K562 (cell line): ENCODE measurements at regions not wholly inside any gene's neighbourhood (a gene's known extent, or its start where the extent isn't known, plus 50 kb on each side); places are given as distances from the start of the nearest gene placed in this dataset.

ENCODE experiments used
- ATAC-seq: fragments of 200-7000 bp; cut with Tn5 transposase; 3 replicates; pipeline ENCODE4 v1.9.1; 2020; ENCODE audit warnings: moderate library complexity
- BruUV-seq: library from RNA; stranded (reverse); fragments of 400-500 nt; replicated peaks from 2 replicates; lab custom pipeline; 2021; lab: Mats Ljungman, UMichigan
- CTCF ChIA-PET: fragments of 300-600 bp; formaldehyde crosslinking; extraction: SDS; loops from one replicate; lab custom pipeline; 2021; ENCODE audit warnings: low intra/inter-chr PET ratio; lab: Yijun Ruan, JAX
- POLR2A ChIA-PET: fragments of 300-600, 350-650 bp; sonication (Branson Sonifier 250); formaldehyde crosslinking; extraction: SDS; loops from one replicate; lab custom pipeline; 2021; ENCODE audit warnings: antibody characterized with exemption, inconsistent platforms; lab: Yijun Ruan, JAX
- DNase-seq, 4 experiments: peaks; one replicate each; pipeline versions ENCODE4 v3.0.0 to v3.0.0-alpha.2; 2011 to 2018; ENCODE audit warnings: low spot score in 3 of 4, mixed read lengths in 3 of 4; ENCODE audit errors: extremely low read depth in 1 of 4
- FAIRE-seq: peaks from 2 replicates; lab custom pipeline; 2011; peaks lifted over from hg19 to GRCh38; lab: Jason Lieb, UNC
- H2AFZ ChIP-seq: 2 replicates; pipeline ENCODE4 v1.6.0; 2011; ENCODE audit warnings: low read depth, low read length, control low read depth, inconsistent platforms
- H3K27ac ChIP-seq: fragments of 200-600 bp; 3 replicates; pipeline ENCODE4 v1.8.0; 2011; ENCODE audit warnings: low read depth, mild to moderate bottlenecking, control low read depth, inconsistent platforms, low read length, moderate library complexity, mixed read lengths; ENCODE audit errors: extremely low read depth
- H3K27me3 ChIP-seq, 2 experiments: fragments of 300-600 bp in 1 of 2; 2 replicates in 1 of 2; 3 replicates in 1 of 2; pipeline versions ENCODE4 v1.6.0 to v1.8.0; 2011; ENCODE audit warnings: inconsistent platforms in 2 of 2, low read length in 2 of 2, mild to moderate bottlenecking in 1 of 2, mixed read lengths in 1 of 2, moderate library complexity in 1 of 2; ENCODE audit not compliant: control insufficient read depth in 2 of 2, insufficient read depth in 2 of 2
- H3K36me3 ChIP-seq: fragments of 300-600 bp; 3 replicates; pipeline ENCODE4 v1.8.0; 2011; ENCODE audit warnings: mild to moderate bottlenecking, low read length, inconsistent platforms; ENCODE audit not compliant: control insufficient read depth, insufficient read depth
- H3K4me1 ChIP-seq, 2 experiments: fragments of 200-600 bp in 1 of 2; replicated peaks in 1 of 2; 2 replicates in 1 of 2; 3 replicates in 1 of 2; pipeline versions ENCODE4 v1.5.1 to v1.8.0; 2011; ENCODE audit warnings: inconsistent platforms in 2 of 2, low read length in 2 of 2, mild to moderate bottlenecking in 1 of 2, mixed read lengths in 1 of 2, moderate library complexity in 1 of 2; ENCODE audit not compliant: control insufficient read depth in 2 of 2, insufficient read depth in 2 of 2
- H3K4me2 ChIP-seq: 2 replicates; pipeline ENCODE4 v1.6.1; 2011; ENCODE audit warnings: low read length, control low read depth, inconsistent platforms, mixed read lengths; ENCODE audit not compliant: insufficient read depth
- H3K4me3 ChIP-seq: fragments of 200-600 bp; sonication (generic), shearing (Covaris generic); 2 replicates; pipeline ENCODE4 v1.5.1; 2016; ENCODE audit warnings: control low read depth, inconsistent platforms
- H3K79me2 ChIP-seq: fragments of 200-600 bp; 3 replicates; pipeline ENCODE4 v1.8.0; 2011; ENCODE audit warnings: low read length, inconsistent platforms; ENCODE audit not compliant: control insufficient read depth, insufficient read depth
- H3K9ac ChIP-seq, 2 experiments: 2 replicates each; pipeline versions ENCODE4 v1.6.0 to v1.6.1; 2011; ENCODE audit warnings: low read depth in 2 of 2, low read length in 2 of 2, control low read depth in 1 of 2, inconsistent platforms in 1 of 2, mild to moderate bottlenecking in 1 of 2, mixed read lengths in 1 of 2; ENCODE audit not compliant: insufficient read depth in 1 of 2
- H3K9me1 ChIP-seq: one replicate; pipeline ENCODE4 v1.6.0; 2011; ENCODE audit warnings: inconsistent platforms, mild to moderate bottlenecking, low read length, moderate library complexity; ENCODE audit not compliant: control insufficient read depth, insufficient read depth
- H3K9me3 ChIP-seq: replicated peaks from 2 replicates; pipeline ENCODE4 v1.5.1; 2011; ENCODE audit warnings: low read depth, low read length, inconsistent platforms; ENCODE audit not compliant: control insufficient read depth, insufficient read depth
- H4K20me1 ChIP-seq: replicated peaks from 2 replicates; pipeline ENCODE4 v1.6.1; 2011; ENCODE audit warnings: low read length, inconsistent platforms, mixed read lengths; ENCODE audit not compliant: control insufficient read depth, insufficient read depth
- ERF ChIP-seq: fragments of 450-650 bp; formaldehyde crosslinking; IDR thresholded peaks from 2 replicates; pipeline ENCODE4 v1.4.0; 2020; ENCODE audit warnings: mild to moderate bottlenecking, mixed read lengths
- PML ChIP-seq: IDR thresholded peaks from 2 replicates; pipeline ENCODE4 v1.6.1; 2012; ENCODE audit warnings: low read length, inconsistent platforms
- PTTG1 ChIP-seq: fragments of 450-650 bp; IDR thresholded peaks from 2 replicates; pipeline ENCODE4 v1.6.1; 2016; ENCODE audit warnings: low read depth, mild to moderate bottlenecking, missing genetic modification characterization, missing compliant biosample characterization
- RBM14 ChIP-seq: fragments of 200-400 bp; formaldehyde crosslinking; IDR thresholded peaks from 2 replicates; pipeline ENCODE4 v1.6.1; 2018; ENCODE audit warnings: low read depth, mild to moderate bottlenecking, low read length, moderate library complexity, borderline replicate concordance; ENCODE audit not compliant: insufficient read depth
- TFE3 ChIP-seq: fragments of 450-650 bp; formaldehyde crosslinking; IDR thresholded peaks from 2 replicates; pipeline ENCODE4 v1.4.0; 2020; ENCODE audit warnings: mild to moderate bottlenecking, mixed read lengths
- ZBED1 ChIP-seq: IDR thresholded peaks from 2 replicates; pipeline ENCODE4 v1.6.1; 2014
- ZFP91 ChIP-seq: sonication (generic); formaldehyde crosslinking; IDR thresholded peaks from 2 replicates; pipeline ENCODE4 v1.8.0; 2022; ENCODE audit warnings: mild to moderate bottlenecking, missing genetic modification reagents
- ZNF23 ChIP-seq: fragments of 250-450 bp; sonication (Bioruptor Pico); IDR thresholded peaks from 2 replicates; pipeline ENCODE4 v1.4.0; 2020; ENCODE audit warnings: mild to moderate bottlenecking
- ZNF282 ChIP-seq: sonication (generic); formaldehyde crosslinking; IDR thresholded peaks from 2 replicates; pipeline ENCODE4 v1.8.1; 2023; ENCODE audit warnings: missing genetic modification reagents
- ZNF347 ChIP-seq: fragments of 450-650 bp; formaldehyde crosslinking; IDR thresholded peaks from 2 replicates; pipeline ENCODE4 v1.4.0; 2020; ENCODE audit warnings: low read depth, mild to moderate bottlenecking, moderate library complexity
- ZNF589 ChIP-seq: fragments of 200-800 bp; sonication (Bioruptor generic); IDR thresholded peaks from 2 replicates; pipeline ENCODE4 v1.6.1; 2016; ENCODE audit warnings: low read depth, missing genetic modification characterization, missing compliant biosample characterization
- ZNF764 ChIP-seq: fragments of 250-450 bp; sonication (Bioruptor Pico); IDR thresholded peaks from 2 replicates; pipeline ENCODE4 v1.4.0; 2020; ENCODE audit warnings: low read depth, mild to moderate bottlenecking, moderate library complexity
- WGBS: fragments of 100-300 bp; shearing (Covaris generic); methylation state at CpG from one replicate; pipeline ENCODE4 v1.1.6; 2016; ENCODE audit warnings: low coverage, mixed read lengths; ENCODE audit not compliant: insufficient coverage; ENCODE audit errors: missing lambda C conversion rate; 5-methylcytosine and 5-hydroxymethylcytosine counted together
- in situ Hi-C: fragments of 300-500 bp; cut with MboI; formaldehyde crosslinking; loops from 4 replicates; pipeline ENCODE4 v1.15.0; 2018; ENCODE audit warnings: inconsistent platforms, mixed read lengths
- intact Hi-C: fragments of 100-400 bp; cut with micrococcal nuclease; formaldehyde crosslinking; loops from 2 replicates; pipeline ENCODE4 v1.14.2; 2022
- TF ChIP-seq, protein P1 (sequence below): fragments of 200-400 bp; formaldehyde crosslinking; IDR thresholded peaks from 2 replicates; pipeline ENCODE4 v1.6.1; 2017; ENCODE audit warnings: mild to moderate bottlenecking, low read depth, low read length, moderate library complexity

DNA sequence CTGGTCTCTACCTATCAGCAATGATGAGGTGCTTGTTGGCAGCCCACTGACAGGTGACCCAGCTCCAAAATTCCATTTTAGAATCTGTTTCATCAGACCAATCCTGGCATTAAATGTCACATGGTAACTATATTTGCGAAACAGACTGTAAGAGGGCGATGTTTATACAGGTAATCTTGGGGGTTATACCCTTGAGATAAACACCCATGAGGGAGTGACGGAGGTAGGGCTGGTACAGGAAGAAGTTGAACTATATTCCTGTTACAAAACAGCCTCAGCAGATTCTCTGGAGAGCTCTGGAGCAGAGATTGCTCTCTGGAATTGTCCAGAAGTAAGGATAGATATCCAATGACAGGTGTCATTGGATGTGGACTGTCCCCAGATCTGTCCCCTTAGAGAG, 444.8 kb upstream of the DPP6 start (continued):
- TF ChIP-seq TFE3 (CRISPR knock-in tag) (no peak), ZNF764 (no peak), ZNF589 (CRISPR knock-in tag) (no peak)
- TF ChIP-seq, all 486 proteins: peak for 0

GRCh38 chr7:153616711-153617325, 435.4 kb upstream of the DPP6 start:
- Histone ChIP-seq H3K9me3 (no peaks in the 10 kb centered on the region), H3K36me3 (no peaks in the 10 kb centered on the region), H2AFZ (no peak overlapping the region), H3K9me1 (no peaks in the 10 kb centered on the region), H4K20me1 (no peaks in the 10 kb centered on the region), H3K27me3 (0 out of 5 replicates have a peak, but pooled peaks cover 0 to 5% of the 10 kb centered on the region in 2 experiments), H3K9ac (no peak overlapping the region; a peak in 1 of 4 replicates), H3K4me3 (no peak overlapping the region), H3K79me2 (no peaks in the 10 kb centered on the region), H3K4me2 (no peak overlapping the region), H3K4me1 (no peaks in the 10 kb centered on the region), H3K27ac (no peak overlapping the region)
- POLR2A ChIA-PET: interaction anchor here (0.6 to 0.8 kb wide), 3 partner anchors 9 to 78 kb away, joined by 3 to 4 read pairs (median 3); no protein-coding TSS in a partner anchor
- intact Hi-C loops: no loop called here
- DNase-seq (no peak), FAIRE-seq (no peak), ATAC-seq (peak; percentile 67)
- BruUV-seq: no TSS peak
- no peak for TF ChIP-seq ZNF282 (CRISPR knock-in tag)
- TF ChIP-seq ERF (CRISPR knock-in tag): no peak
- TF ChIP-seq ZBED1: no peak
- no peak for TF ChIP-seq ZNF347 (CRISPR knock-in tag)
- TF ChIP-seq RBM14: no peak
- no peak for TF ChIP-seq ZFP91 (CRISPR knock-in tag)
- no peak for TF ChIP-seq PTTG1 (tag)
- no peak for TF ChIP-seq ZNF23
- TF ChIP-seq PML: no peak
- TF ChIP-seq, protein P1, sequence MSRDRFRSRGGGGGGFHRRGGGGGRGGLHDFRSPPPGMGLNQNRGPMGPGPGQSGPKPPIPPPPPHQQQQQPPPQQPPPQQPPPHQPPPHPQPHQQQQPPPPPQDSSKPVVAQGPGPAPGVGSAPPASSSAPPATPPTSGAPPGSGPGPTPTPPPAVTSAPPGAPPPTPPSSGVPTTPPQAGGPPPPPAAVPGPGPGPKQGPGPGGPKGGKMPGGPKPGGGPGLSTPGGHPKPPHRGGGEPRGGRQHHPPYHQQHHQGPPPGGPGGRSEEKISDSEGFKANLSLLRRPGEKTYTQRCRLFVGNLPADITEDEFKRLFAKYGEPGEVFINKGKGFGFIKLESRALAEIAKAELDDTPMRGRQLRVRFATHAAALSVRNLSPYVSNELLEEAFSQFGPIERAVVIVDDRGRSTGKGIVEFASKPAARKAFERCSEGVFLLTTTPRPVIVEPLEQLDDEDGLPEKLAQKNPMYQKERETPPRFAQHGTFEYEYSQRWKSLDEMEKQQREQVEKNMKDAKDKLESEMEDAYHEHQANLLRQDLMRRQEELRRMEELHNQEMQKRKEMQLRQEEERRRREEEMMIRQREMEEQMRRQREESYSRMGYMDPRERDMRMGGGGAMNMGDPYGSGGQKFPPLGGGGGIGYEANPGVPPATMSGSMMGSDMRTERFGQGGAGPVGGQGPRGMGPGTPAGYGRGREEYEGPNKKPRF: no peak
- in situ Hi-C loops: no loop called here
- 0% methylated on average over 8 of the region's 8 CpGs for WGBS
- CTCF ChIA-PET: no interaction called here
